Body of pancreas (tissue), 4 donors: ENCODE measurements at regions not wholly inside any gene's neighbourhood (a gene's known extent, or its start where the extent isn't known, plus 50 kb on each side); places are given as distances from the start of the nearest gene placed in this dataset.

Experiments
- CTCF ChIP-seq, 7 experiments: fragments of 450-650 bp in 4 of 7; fragments of 200-600 bp in 3 of 7; sonication (generic) in 3 of 7; IDR thresholded peaks; one replicate each; pipeline ENCODE4 v1.5.1; 2016 to 2019; ENCODE audit warnings: antibody characterized with exemption in 7 of 7
- POLR2A ChIP-seq, 3 donors: fragments of 450-650 bp; IDR thresholded peaks; one replicate each; pipeline ENCODE4 v1.6.1; 2016; ENCODE audit warnings: antibody characterized with exemption in 3 of 3, mild to moderate bottlenecking in 2 of 3

DNA sequence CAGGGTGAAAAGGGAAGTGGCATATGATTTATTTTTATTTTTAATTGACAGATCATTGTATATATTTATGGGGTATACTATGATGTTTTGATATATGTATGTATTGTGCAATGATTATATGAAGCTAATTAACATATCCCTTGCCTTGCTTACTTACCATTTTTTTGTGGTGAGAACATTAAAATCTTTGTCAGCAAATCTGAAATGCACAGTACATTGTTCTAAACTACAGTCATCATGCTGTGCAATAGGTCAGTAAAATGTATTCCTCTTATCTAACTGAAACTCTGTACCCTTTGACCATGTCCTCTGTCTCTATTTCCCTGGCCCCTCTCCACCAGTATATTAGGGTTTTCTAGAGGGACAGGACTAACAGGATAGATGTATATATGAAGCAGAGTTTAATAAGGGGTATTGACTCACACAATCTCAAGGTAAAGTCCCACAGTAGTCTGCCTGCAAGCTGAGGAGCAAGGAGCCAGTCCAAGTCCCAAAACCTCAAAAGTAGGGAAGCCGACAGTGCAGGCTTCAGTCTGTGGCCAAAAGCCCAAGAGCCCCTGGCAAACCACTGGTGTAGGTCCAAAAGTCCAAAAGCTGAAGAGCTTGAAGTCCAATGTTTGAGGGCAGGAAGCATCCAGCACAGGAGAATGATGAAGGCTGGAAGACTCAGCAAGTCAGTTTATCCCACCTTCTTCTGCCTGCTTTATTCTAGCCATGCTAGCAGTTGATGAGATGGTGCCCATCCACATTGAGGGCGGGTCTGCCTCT, 122.2 kb upstream of the FBXL7 start:
- TF ChIP-seq CTCF (IDR thresholded peaks at IDR 0.05) (no peak), POLR2A (IDR thresholded peaks at IDR 0.05) (no peak)
